HCEC 1CT (cell line): ENCODE measurements at regions not wholly inside any gene's neighbourhood (a gene's known extent, or its start where the extent isn't known, plus 50 kb on each side); places are given as distances from the start of the nearest gene placed in this dataset.

Experiments used
- DNase-seq: peaks from one replicate; pipeline ENCODE4 v3.0.0-alpha.2; 2017

- no peak for DNase-seq
Measured at GRCh38 chr10:124346831-124347230, 71.9 kb downstream of the OAT start.

- DNase-seq, result no peak
Measured at GRCh38 chr10:124345521-124345920, 73.2 kb downstream of the OAT start.

GRCh38 chr10:124344931-124345330 lies 73.8 kb downstream of the OAT start:
- no peak for DNase-seq

DNA sequence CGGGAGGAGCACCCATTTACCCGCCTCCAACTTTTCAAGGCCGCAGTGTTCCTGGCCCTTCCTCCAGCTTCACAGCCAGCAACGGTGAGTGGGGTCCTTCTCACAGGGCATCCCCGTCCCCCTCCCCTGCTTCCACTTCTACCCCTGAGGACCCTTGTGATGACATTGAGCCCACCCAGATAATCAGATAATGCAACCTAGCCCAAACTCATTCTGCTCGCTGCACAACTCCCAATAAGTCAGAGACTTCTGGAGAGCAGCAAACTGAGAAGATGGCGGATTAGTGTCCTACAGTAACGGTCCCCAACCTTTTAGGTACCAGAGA lies 74.5 kb downstream of the OAT start:
- DNase-seq, result no peak

GRCh38 chr10:124343351-124344265 lies 75.1 kb downstream of the OAT start:
- no peak for DNase-seq

- no peak for DNase-seq
Measured at GRCh38 chr10:124342821-124343170, 75.9 kb downstream of the OAT start.

DNA sequence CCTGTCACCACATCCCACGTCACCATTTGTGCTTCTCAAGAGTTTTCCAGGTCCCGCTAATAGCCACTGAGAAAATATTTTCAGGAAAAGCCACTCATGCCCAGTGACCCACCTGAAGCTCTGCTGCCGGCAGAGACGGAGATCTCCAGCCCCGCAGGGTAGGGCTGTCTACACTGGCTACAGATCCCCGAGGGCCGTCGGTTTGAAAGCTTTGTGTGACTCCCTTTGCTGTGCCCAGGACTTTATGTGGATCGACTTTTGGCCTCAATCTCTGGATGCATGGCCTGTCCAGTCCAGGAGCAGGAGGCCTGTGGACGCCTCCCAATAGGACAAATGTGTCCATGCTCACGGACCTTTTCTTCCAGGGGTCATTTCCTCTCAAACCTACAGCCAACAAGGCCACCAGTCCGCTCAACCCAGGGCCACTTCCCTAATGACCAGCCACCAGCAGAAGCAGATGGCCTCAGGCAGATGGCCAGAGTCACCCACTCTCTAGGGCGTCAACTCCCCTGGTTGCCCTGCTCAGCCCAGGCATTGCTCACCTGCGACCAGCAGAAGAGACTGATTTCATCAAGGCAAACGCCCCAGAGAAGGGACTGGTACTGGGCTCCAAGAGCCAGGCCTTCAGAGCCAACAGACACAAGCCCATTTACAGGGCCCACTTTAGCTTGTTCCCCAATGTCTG lies 76.4 kb downstream of the OAT start:
- DNase-seq, result no peak

DNA sequence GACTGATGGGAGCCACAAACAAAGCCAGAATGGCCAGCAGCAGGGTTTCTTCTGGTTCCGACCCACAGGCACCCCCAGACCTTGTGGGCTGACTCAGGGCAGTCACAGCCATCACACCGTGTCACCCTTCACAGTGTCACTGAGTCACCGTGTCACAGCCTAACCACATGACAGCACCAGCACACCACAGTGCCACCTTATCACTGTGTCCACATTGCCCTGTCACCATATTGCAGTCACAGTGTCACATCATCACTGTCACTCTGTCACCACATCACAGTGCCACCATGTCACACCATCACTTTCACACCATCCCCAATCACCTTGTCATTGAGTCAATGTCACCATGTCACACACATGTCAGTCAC lies 77.0 kb downstream of the OAT start:
- no peak for DNase-seq

GRCh38 chr10:124340033-124340760 lies 78.5 kb downstream of the OAT start:
- DNase-seq, result peak; percentile 17

DNA sequence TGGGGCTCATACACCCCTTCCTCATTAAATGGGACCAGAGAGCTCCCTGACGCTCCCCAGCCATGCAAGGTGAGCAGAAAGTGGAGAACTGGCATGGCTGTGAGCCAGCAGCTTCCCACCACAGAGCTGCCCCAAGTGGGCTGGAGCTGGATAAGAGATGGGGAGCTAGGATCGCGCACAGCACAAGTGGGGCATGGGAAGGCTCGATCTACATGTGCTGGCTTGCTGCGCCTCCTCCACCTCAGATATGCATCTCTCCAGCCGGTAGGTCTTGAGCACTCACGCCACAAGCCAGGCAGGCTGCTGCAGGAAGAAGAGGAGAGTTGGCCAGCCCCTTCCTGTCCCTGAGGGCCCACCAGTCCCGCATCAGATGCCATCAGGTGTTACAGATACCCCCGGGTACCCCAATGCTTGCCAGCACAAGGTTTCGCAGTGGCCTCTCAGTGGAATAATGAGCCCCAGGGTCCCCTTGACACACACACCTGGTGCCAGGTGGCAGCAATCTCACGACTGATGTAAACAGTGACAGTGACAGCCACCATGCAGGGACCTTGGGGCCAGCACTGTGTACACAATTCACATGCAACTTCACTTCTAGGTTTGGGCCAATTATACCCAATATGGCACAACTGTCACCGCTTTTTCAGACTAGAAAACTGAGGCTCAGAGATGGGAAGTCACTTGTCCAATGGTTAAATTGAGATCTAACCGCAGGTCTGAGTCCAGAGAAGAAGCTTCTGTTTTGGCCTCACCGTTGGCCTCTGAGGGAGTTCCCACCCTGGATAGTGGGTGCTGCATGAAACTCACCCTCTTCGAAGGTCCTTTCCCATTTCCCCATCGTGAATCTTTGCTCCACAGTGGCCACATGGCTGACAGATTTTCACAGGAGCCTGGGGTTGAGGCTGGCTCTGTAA lies 79.3 kb downstream of the OAT start:
- no peak for DNase-seq

GRCh38 chr10:124338276-124338925 lies 80.3 kb downstream of the OAT start:
- no peak for DNase-seq

- no peak for DNase-seq
Measured at GRCh38 chr10:124336186-124336585, 82.5 kb downstream of the OAT start.

DNA sequence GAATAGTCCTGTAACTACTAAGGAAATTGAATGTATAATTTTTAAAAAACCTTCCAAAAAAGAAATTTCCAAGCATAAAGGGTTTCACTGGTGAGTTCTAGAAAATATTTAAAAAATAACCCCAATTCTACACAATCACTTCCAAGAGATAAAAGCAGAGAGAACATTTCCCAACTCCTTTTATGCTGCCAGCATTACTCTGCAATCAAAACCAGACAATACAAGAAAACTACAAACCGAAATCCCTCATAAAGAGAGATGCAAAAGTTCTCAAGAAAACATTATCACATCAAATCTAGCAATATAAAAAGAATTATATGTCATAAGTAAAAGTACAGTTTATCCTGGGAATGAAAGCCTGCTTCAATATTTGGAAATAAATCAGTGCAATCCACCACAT lies 84.8 kb downstream of the OAT start:
- no peak for DNase-seq

DNA sequence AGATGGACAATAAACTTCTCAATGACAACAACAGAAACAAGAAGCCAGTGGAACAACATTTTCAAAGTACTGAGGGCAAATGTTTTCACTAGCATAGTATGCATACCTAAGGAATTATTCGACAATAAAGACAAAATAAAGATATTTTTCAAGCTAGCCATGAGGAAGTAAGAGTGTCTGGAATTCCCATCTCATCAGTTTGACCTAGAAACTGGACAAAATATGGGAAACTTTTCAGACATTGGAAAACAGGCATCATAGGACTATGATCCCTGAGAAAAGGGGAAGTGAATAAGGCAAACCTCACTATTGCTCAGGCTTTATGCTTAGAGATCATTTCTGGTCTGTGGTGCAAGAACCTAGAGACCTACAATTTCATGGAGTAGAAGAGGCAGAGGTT lies 86.3 kb downstream of the OAT start:
- no peak for DNase-seq

DNA sequence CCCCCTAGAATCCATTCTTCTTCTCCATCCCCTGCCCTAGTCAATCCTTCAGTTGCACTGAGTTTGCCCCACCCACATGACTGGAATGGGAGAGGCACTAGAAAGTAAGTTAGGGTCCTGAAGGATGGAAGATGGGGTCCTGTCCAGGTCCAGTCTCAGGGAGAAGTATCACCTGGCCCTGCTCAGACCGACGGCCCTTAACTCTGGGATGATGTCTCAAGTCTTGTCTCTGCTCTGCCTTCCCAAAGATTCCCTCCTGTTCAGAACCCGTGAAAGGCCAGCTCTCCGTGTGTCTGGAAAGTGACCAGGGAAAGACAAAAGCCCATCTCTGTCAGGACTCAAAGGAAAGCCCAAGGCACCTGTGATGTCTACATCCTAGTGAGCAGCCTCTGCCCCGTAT lies 88.8 kb downstream of the OAT start:
- DNase-seq, result no peak

DNA sequence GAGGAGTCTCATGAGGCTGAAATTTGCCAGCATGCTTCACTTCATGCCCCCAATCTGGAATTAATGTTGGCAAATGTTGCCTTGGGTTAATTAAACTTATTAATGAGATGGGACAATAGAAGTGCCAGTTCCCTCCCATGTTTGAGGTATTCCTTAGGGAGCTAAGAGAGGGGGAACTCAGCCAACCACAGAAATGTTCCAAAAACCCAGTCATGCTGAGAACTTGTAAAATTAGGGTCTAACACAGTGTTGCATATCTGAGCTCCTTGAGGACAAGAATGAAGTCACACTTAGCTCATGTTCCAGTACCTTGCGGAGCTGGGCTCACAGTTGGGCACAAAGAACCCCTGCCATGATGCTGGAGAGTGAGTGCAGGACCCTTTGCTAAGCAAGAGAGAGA lies 89.4 kb downstream of the OAT start:
- no peak for DNase-seq

- DNase-seq, result no peak
Measured at GRCh38 chr10:124328477-124329220, 90.1 kb downstream of the OAT start.

- no peak for DNase-seq
Measured at GRCh38 chr10:124325998-124326636, 92.6 kb downstream of the OAT start.

- no peak for DNase-seq
Measured at GRCh38 chr10:124325633-124325914, 93.1 kb downstream of the OAT start.

DNA sequence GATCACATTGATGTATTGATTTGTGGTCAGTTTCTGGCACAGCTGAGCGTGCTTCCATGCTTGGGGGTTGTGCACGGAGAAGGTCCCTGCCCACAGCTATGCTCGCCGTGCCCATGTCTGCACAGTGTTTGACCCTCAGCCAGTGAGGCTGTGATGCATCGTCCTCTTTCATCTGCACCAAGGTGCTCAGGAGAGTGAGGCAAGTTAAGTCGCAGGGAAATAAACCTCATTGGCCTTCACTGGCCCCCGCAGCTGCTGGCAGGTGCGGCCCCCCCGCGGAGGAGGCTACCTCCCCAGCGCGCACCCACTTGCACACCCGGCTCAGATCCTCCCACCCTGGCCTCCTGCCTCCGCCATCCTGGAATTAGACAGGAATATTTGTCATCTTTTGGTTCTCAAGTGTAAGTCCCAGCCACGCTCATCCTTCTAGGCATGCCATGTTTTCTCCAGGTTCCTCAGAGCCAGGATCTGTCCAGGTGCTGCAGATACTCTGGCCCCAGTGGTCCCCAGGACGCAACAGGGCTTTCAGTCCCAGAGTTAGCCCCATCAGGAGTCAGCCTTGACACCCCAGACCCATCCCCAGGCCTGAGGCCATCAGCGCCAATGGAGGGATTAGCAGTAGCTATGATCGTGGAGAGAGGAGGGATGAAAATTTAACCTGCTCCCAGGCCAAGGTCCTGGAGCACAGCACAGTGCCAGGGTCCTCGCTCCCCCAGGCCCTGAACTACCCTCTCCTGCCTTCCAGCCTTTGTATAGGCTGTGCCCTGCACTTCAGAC lies 93.7 kb downstream of the OAT start:
- no peak for DNase-seq

GRCh38 chr10:124324451-124324850 lies 94.3 kb downstream of the OAT start:
- DNase-seq, result no peak
